SK-N-MC (cell line): ENCODE measurements at regions not wholly inside any gene's neighbourhood (a gene's known extent, or its start where the extent isn't known, plus 50 kb on each side); places are given as distances from the start of the nearest gene placed in this dataset.

Experiments
- FOXP2 ChIP-seq: optimal IDR thresholded peaks from 2 replicates; pipeline ENCODE3; 2011; ENCODE audit warnings: mild to moderate bottlenecking, moderate library complexity; ENCODE audit not compliant: insufficient read depth; ENCODE audit errors: extremely low read length, control extremely low read depth
- POLR2AphosphoS5 ChIP-seq: IDR thresholded peaks from 2 replicates; pipeline ENCODE4 v1.6.1; 2012; ENCODE audit warnings: mild to moderate bottlenecking, low read depth, low read length, borderline replicate concordance

DNA sequence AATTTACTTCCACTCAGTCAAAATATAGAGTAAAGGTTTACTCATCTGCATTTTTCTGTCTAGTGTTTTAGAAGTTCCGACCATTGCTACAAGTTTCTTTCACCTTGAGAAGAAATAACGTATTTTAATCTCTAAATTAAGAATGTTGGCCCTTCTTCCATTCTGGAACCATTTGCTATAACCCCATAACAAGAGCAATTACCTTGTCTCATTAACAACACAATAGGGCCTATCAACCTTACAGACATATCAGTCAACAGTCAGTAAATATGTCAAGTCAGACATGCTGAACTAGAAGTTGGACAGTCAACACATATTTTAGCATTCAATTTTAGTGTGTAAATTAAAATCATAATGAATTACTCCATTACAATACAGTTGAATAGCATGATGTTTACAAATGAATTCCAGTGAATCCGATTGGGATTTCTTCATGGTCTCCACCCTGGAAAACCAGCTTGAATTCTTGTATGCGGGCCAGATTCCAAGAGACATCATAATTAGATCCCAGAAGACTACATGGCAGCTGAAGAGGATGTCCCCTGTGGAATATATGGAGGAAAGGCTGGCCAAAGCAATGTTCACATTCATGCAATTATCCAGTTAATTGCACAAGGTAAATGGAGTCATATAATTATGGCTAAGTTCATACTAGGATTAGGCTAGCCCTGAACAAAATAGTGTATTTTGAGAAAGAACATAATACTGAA lies 196.2 kb upstream of the TARS1 start:
- TF ChIP-seq POLR2AphosphoS5 (no peak), FOXP2 (no peak)
